Karpas-422 (cell line): ENCODE measurements at regions not wholly inside any gene's neighbourhood (a gene's known extent, or its start where the extent isn't known, plus 50 kb on each side); places are given as distances from the start of the nearest gene placed in this dataset.

Experiments
- DNase-seq: peaks from one replicate; pipeline ENCODE4 v3.0.0-alpha.2; 2015
- H2AFZ ChIP-seq: fragments of 200-600 bp; sonication (generic); 2 replicates; pipeline ENCODE4 v1.6.1; 2014; ENCODE audit warnings: antibody characterized with exemption, low read length, mixed read lengths
- H3K27ac ChIP-seq: fragments of 200-600 bp; sonication (generic); 2 replicates; pipeline ENCODE4 v1.5.1; 2014; ENCODE audit warnings: mild to moderate bottlenecking, low read length, moderate library complexity
- H3K27me3 ChIP-seq: fragments of 200-600 bp; sonication (generic); 2 replicates; pipeline ENCODE4 v1.6.1; 2014; ENCODE audit warnings: low read length, mixed read lengths
- H3K36me3 ChIP-seq: fragments of 200-600 bp; sonication (generic); 2 replicates; pipeline ENCODE4 v1.6.1; 2014; ENCODE audit warnings: low read length, mixed read lengths; ENCODE audit not compliant: insufficient read depth
- H3K4me1 ChIP-seq: fragments of 200-600 bp; sonication (generic); 2 replicates; pipeline ENCODE4 v1.6.1; 2014; ENCODE audit warnings: mild to moderate bottlenecking, low read length, mixed read lengths
- H3K4me2 ChIP-seq: fragments of 200-600 bp; sonication (generic); 2 replicates; pipeline ENCODE4 v1.6.1; 2014; ENCODE audit warnings: low read length, low read depth, mild to moderate bottlenecking; ENCODE audit not compliant: poor library complexity, severe bottlenecking
- H3K4me3 ChIP-seq: fragments of 200-600 bp; sonication (generic); 2 replicates; pipeline ENCODE4 v1.5.1; 2014; ENCODE audit warnings: mild to moderate bottlenecking, antibody characterized with exemption, low read length, mixed read lengths
- H3K79me2 ChIP-seq: fragments of 200-600 bp; sonication (generic); 2 replicates; pipeline ENCODE4 v1.6.1; 2014; ENCODE audit warnings: mild to moderate bottlenecking, low read length, mixed read lengths
- H3K9ac ChIP-seq: fragments of 200-600 bp; sonication (generic); 2 replicates; pipeline ENCODE4 v1.6.0; 2014; ENCODE audit warnings: low read length
- H3K9me2 ChIP-seq: fragments of 200-600 bp; sonication (generic), shearing (Covaris generic); replicated peaks from 2 replicates; pipeline ENCODE4 v1.6.0; 2014; ENCODE audit warnings: mild to moderate bottlenecking, low read length, moderate library complexity; ENCODE audit not compliant: insufficient read depth
- H3K9me3 ChIP-seq: fragments of 300-700, 200-600 bp; sonication (generic); 2 replicates; pipeline ENCODE4 v1.6.1; 2014; ENCODE audit warnings: low read length, mixed read lengths
- H4K20me1 ChIP-seq: fragments of 200-600 bp; sonication (generic); 2 replicates; pipeline ENCODE4 v1.6.1; 2014; ENCODE audit warnings: mild to moderate bottlenecking, antibody characterized with exemption, low read length, low read depth; ENCODE audit not compliant: insufficient read depth

- H3K27ac ChIP-seq: no peak overlapping the region
- H4K20me1 ChIP-seq: no peaks in the 10 kb centered on the region
Observed at GRCh38 chr18:22280453-22280750, 111.0 kb downstream of the GATA6 start.

GRCh38 chr18:22279741-22280452 lies 110.5 kb downstream of the GATA6 start:
- H3K9me3 ChIP-seq: no peaks in the 10 kb centered on the region
- no peaks in the 10 kb centered on the region for H3K4me1 ChIP-seq

More at GRCh38 chr18:22280453-22280750, 111.0 kb downstream of the GATA6 start:
- Histone ChIP-seq H3K36me3 (no peaks in the 10 kb centered on the region), H3K27me3 (no peaks in the 10 kb centered on the region), H2AFZ (no peak overlapping the region), H3K9ac (no peak overlapping the region), H3K4me2 (no peak overlapping the region), H3K4me1 (no peaks in the 10 kb centered on the region), H3K79me2 (no peaks in the 10 kb centered on the region), H3K9me3 (no peaks in the 10 kb centered on the region), H3K4me3 (no peak overlapping the region), H3K9me2 (no peaks in the 10 kb centered on the region)
- no peak for DNase-seq

GRCh38 chr18:22278798-22279197 lies 109.4 kb downstream of the GATA6 start:
- Histone ChIP-seq H3K9ac (no peak overlapping the region), H4K20me1 (no peaks in the 10 kb centered on the region), H3K9me2 (no peaks in the 10 kb centered on the region), H3K36me3 (no peaks in the 10 kb centered on the region), H3K4me3 (no peak overlapping the region), H3K79me2 (no peaks in the 10 kb centered on the region), H3K9me3 (no peaks in the 10 kb centered on the region), H3K27me3 (no peaks in the 10 kb centered on the region), H3K4me2 (no peak overlapping the region), H3K4me1 (no peaks in the 10 kb centered on the region), H2AFZ (no peak overlapping the region), H3K27ac (no peak overlapping the region)
- DNase-seq: no peak

More at GRCh38 chr18:22279741-22280452, 110.5 kb downstream of the GATA6 start:
- H3K9me2 ChIP-seq: no peaks in the 10 kb centered on the region
- no peak overlapping the region for H3K4me2 ChIP-seq
- H3K27ac ChIP-seq: no peak overlapping the region
- H3K79me2 ChIP-seq: no peaks in the 10 kb centered on the region
- no peak overlapping the region for H3K9ac ChIP-seq
- no peak for DNase-seq
- no peak overlapping the region for H3K4me3 ChIP-seq
- no peaks in the 10 kb centered on the region for H4K20me1 ChIP-seq
- H2AFZ ChIP-seq: no peak overlapping the region
- no peaks in the 10 kb centered on the region for H3K36me3 ChIP-seq
- H3K27me3 ChIP-seq: no peaks in the 10 kb centered on the region

GRCh38 chr18:22277758-22278157 lies 108.4 kb downstream of the GATA6 start:
- H3K4me2 ChIP-seq: no peak overlapping the region
- no peaks in the 10 kb centered on the region for H3K36me3 ChIP-seq
- no peak for DNase-seq
- no peak overlapping the region for H3K27ac ChIP-seq
- no peak overlapping the region for H2AFZ ChIP-seq
- H3K9me3 ChIP-seq: no peaks in the 10 kb centered on the region
- H3K4me1 ChIP-seq: no peaks in the 10 kb centered on the region
- H4K20me1 ChIP-seq: no peaks in the 10 kb centered on the region
- H3K27me3 ChIP-seq: no peaks in the 10 kb centered on the region
- no peaks in the 10 kb centered on the region for H3K9me2 ChIP-seq
- no peak overlapping the region for H3K9ac ChIP-seq
- H3K79me2 ChIP-seq: no peaks in the 10 kb centered on the region
- no peak overlapping the region for H3K4me3 ChIP-seq

- no peaks in the 10 kb centered on the region for H3K79me2 ChIP-seq
- H4K20me1 ChIP-seq: no peaks in the 10 kb centered on the region
- no peaks in the 10 kb centered on the region for H3K36me3 ChIP-seq
- no peak overlapping the region for H3K9ac ChIP-seq
- no peak overlapping the region for H3K27ac ChIP-seq
- no peaks in the 10 kb centered on the region for H3K9me2 ChIP-seq
- H2AFZ ChIP-seq: no peak overlapping the region
- H3K27me3 ChIP-seq: no peaks in the 10 kb centered on the region
- no peak for DNase-seq
- H3K4me1 ChIP-seq: no peaks in the 10 kb centered on the region
- no peak overlapping the region for H3K4me2 ChIP-seq
- no peak overlapping the region for H3K4me3 ChIP-seq
- no peaks in the 10 kb centered on the region for H3K9me3 ChIP-seq
Observed at GRCh38 chr18:22276334-22276713, 106.9 kb downstream of the GATA6 start.

GRCh38 chr18:22275706-22276333 lies 106.4 kb downstream of the GATA6 start:
- Histone ChIP-seq H3K79me2 (no peaks in the 10 kb centered on the region), H3K4me1 (no peaks in the 10 kb centered on the region), H3K9ac (no peak overlapping the region), H3K9me3 (no peaks in the 10 kb centered on the region), H3K36me3 (no peaks in the 10 kb centered on the region), H4K20me1 (no peaks in the 10 kb centered on the region), H3K27ac (no peak overlapping the region), H3K9me2 (no peaks in the 10 kb centered on the region), H3K4me3 (no peak overlapping the region), H3K27me3 (no peaks in the 10 kb centered on the region), H2AFZ (no peak overlapping the region), H3K4me2 (no peak overlapping the region)
- no peak for DNase-seq

- Histone ChIP-seq H4K20me1 (no peaks in the 10 kb centered on the region), H3K4me3 (no peak overlapping the region), H3K4me1 (no peaks in the 10 kb centered on the region), H3K27ac (no peak overlapping the region), H3K4me2 (no peak overlapping the region), H3K9ac (no peak overlapping the region), H3K79me2 (no peaks in the 10 kb centered on the region), H3K9me3 (no peaks in the 10 kb centered on the region), H2AFZ (no peak overlapping the region), H3K9me2 (no peaks in the 10 kb centered on the region), H3K27me3 (no peaks in the 10 kb centered on the region), H3K36me3 (no peaks in the 10 kb centered on the region)
- no peak for DNase-seq
Observed at GRCh38 chr18:22273101-22274039, 104.0 kb downstream of the GATA6 start.

- DNase-seq: no peak
- Histone ChIP-seq H3K4me3 (no peak overlapping the region), H3K4me2 (no peak overlapping the region), H3K9me3 (no peaks in the 10 kb centered on the region), H3K4me1 (no peaks in the 10 kb centered on the region), H4K20me1 (no peaks in the 10 kb centered on the region), H3K27me3 (no peaks in the 10 kb centered on the region), H3K9me2 (no peaks in the 10 kb centered on the region), H2AFZ (no peak overlapping the region), H3K9ac (no peak overlapping the region), H3K27ac (no peak overlapping the region), H3K79me2 (no peaks in the 10 kb centered on the region), H3K36me3 (no peaks in the 10 kb centered on the region)
Observed at GRCh38 chr18:22272242-22272641, 102.9 kb downstream of the GATA6 start.
